ENCODE measurements at regions not wholly inside any gene's neighbourhood (a gene's known extent, or its start where the extent isn't known, plus 50 kb on each side); places are given as distances from the start of the nearest gene placed in this dataset.

GRCh38 chr18:37619964-37620363, 54.4 kb upstream of the CELF4 start:
- no peak for DNase-seq

GRCh38 chr18:37617623-37618022, 52.0 kb upstream of the CELF4 start:
- DNase-seq, result no peak
